GM18499 (cell line): ENCODE measurements at regions not wholly inside any gene's neighbourhood (a gene's known extent, or its start where the extent isn't known, plus 50 kb on each side); places are given as distances from the start of the nearest gene placed in this dataset.

Experiments
- ATAC-seq: cut with Tn5 transposase; IDR thresholded peaks from one replicate; pipeline ENCODE4 v1.9.1; 2021; ENCODE audit warnings: moderate number of reproducible peaks; ENCODE audit not compliant: insufficient read depth, unreplicated experiment

GRCh38 chr5:2223303-2223702 lies 340.6 kb upstream of the IRX4 start:
- ATAC-seq, result no peak

DNA sequence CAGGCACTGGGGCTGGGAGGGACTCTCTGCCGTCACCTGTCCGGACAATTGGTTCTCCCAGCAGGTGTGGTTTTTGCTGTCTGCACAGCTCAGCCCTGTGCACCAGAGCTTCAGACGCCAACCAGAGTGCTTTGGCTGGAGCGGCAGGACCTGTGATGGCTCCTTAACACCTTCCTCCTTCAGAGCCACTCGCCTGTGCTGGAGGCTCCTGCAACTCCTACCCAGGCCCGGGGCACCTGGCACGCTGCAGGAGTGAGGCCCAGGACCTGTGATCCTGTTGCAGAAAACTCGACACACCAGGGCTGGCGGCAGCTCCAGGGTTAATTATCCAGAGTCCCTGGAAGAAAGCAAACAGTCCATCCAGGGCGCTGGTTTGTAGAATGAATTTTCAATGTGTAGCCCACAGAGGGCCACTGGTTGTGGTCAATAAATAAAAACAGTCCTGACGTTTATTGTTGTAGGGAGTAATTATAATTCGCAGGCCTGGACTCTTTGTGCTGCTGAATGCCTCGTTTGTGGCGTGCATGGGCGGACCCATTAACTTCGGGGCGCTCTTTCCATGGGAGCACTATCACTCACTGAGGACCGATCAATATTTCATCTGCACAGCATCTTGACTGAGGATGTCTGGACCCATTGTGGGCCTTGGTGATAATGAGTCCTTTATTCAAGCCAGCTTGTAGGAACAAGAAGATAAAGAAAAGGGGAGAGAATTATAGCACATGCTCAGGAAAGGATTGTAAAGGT lies 339.7 kb upstream of the IRX4 start:
- no peak for ATAC-seq

GRCh38 chr5:2221450-2221849 lies 338.7 kb upstream of the IRX4 start:
- ATAC-seq, result no peak

GRCh38 chr5:2220741-2221140 lies 338.0 kb upstream of the IRX4 start:
- no peak for ATAC-seq

DNA sequence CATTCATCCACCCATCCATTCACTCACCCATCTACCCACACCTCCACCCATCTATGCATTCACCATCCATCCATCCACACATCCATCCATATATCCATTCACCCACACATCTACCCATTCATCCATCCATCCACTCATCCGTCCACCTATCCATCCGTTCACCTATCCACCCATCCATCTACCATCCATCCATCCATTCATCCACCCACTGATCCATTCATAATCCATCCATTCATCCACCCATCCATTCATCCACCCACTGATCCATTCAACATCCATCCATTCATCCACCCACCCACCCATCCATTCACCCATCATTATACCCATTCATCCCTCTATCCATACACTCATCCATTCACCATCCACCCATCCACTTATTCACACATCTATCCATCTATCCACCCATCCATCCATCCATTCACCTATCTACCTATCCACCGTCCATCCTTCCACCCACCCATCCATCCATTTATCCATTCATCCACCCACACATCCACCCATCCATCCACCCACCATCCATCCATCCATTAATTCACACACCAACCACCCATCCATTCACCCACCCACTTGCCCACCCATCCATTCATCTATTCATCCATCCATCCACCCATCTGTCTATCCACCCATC lies 336.5 kb upstream of the IRX4 start:
- ATAC-seq, result no peak

GRCh38 chr5:2217219-2217618 lies 334.5 kb upstream of the IRX4 start:
- no peak for ATAC-seq

DNA sequence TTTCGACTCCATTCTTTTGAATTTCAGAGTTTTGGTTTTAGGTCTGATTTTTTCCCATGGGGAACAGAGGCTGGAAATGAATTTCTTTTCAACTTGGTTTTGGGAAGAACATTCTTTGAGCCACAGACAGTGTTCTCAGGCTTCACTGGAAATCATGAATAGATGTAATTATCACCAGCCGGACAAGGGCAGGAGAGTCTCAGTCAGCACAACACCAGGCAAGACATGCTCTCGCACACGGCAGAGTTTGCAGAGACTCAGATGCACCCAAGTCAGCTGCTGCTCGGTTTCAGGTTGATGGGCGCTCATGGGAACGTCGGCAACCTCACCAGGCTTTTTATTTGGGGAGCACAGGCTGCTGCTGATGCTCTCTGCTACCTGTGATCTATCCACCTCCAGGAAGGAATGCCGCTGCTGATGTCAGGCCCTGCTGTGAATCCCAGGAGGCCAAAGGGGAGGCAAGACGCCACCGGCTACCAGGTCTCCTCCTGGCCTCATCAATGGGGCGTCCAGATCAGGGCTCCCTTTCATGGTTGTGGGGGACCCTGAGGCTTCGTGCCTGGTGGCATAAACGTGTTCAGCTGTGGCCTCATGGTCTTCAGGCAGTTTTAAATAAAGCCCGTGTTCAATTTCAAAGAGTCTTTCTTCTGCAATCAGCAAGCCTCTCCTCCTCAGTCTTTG lies 332.3 kb upstream of the IRX4 start:
- no peak for ATAC-seq

DNA sequence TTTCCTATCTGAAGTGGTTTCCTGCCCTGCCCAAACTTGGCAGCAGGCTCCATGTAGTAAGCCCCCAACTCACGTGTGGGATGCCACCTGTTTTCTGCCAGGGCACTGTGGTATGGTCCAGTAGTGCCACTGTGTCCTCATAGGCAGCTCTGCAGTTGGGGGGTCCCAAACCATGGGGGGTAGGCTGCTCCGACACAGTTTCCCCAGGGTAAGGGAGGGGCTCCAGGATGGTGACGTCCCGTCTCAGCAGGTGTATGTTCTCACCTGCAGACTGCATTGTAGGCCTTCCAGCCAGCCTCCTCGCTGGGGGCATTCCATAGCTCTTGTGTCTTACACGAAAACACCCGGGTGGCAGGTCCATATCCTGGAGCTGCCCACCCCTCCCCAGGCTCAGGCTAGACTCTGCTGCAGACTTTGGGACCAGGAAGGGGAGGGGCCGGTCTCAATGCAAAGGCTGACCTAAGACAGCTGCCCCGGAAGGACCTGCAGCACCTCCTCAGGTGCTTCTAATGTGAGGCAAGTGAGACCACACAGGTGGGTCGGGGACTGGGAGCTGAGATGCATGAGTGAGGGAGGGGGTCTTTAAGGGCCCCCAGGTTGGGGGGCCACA lies 330.5 kb upstream of the IRX4 start:
- no peak for ATAC-seq

GRCh38 chr5:2212481-2212880 lies 329.8 kb upstream of the IRX4 start:
- ATAC-seq, result no peak

- no peak for ATAC-seq
Observed at GRCh38 chr5:2208239-2208544, 325.5 kb upstream of the IRX4 start.

DNA sequence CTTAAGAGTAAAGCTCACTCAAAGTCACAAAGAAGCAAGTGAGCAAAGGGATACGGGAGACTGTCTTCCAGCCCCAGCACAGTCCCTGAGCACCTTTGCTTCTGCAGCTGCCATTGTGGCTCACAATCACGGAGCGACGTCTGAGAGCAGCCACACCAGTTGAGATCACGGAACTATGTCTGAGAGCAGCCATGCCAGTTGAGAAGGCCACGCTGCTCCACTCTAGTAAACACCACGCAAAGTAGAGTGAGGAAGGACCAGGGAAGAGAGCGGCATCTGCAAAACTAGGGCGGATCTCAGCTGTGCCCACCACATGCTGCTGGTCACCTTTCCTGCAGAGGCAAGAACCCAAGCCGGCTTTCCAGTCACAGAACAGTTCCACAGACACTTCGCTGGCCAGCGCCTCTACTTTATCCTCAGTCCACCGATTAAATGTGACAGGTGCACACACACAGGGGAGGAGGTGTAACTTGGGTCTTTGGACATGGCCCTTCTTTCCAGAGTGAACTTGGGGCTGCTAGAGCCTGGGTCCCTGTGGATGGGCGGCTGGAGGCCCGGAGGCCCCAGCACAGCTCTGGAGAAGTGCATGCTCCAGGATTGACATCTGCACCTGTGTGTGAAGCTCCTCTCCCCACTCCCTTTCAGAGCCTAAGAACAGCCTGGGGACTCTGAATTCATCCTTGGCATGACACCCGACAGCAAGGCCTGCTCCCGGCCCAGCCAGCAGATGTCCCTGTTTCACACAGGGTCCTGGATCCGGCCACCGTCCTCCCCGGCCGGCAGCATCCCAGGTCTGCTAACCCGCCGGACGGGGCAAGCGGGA lies 324.9 kb upstream of the IRX4 start:
- no peak for ATAC-seq

DNA sequence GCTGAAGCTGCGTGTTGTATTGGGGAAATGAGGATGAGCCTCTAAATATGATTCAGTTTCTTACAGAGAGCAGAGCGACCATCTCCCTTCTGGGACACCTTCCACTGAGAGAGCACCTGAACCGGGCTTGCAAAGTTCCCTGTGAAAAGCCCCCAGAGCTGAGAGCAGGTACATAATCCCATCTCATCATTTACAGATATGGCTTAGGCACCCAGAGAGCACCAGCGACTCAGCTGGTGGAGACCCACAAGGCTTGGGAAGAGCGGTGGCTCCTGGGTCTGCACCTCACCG lies 324.3 kb upstream of the IRX4 start:
- ATAC-seq, result no peak

DNA sequence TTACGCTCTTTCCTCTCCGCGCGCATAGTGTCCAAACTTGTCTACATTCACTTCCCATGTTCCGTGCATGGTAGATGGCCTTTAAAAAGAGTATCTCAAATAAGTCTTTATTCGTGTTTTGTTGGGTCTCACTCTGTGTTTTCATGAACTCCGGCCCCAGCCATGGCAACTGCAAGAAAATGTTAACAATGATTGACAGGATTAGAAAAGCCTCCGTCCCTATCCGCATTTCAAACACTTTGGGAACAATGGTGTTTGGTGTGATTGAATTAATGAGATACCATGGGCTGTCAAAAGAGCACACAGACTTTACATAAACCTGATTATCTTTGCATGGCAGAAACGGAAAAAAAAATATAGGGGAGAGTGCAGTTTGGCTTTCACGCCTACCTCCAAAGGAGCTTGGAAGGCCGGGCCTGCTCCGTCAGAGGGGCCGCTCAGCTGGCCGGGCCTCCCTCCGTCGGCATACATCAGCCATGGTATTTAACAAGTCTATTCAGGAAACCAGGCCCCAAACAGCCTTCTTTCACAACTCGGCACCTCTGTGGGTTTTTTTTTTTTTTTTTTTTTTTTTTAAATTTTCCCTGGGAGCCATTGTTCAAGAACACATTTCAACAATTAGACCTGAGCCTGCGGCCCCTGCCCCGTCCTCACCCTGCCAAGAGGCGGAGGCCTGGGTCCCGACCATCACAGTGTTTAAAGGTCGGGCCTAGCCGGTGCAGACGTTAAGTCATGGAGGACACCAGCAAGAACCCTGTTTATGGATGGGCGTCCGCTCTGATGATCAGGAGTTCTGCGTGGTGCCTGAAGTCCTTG lies 323.8 kb upstream of the IRX4 start:
- ATAC-seq, result no peak

DNA sequence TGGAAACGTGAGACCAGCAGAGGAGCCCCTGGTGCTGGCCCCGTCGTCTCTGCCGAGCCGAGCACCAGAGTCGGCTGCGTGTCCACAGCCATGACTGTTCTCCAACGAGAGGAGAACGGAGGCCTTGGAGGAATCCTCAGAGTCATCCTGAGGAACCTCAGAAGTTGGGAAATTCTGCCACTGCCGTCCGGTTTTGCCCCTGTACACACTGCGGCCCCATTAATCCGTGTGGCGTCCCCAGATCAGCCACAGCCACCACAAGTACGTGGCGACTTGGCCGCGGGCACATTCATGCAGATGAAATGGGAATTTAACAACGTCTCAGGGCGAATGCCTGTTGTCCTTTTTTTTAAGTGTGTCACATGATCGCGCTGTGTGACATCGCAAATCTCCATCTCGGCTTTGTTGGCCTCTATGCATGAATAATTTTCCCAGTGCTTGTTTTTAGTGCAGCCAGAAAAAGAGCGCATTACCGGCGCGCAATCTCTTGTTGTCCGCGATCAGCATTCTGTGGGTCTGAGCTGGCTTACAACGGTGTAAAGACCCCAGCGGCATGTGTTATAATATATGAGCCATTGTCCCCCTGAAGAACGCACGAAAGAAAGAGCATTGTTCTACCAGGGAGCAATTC lies 323.0 kb upstream of the IRX4 start:
- ATAC-seq, result no peak

DNA sequence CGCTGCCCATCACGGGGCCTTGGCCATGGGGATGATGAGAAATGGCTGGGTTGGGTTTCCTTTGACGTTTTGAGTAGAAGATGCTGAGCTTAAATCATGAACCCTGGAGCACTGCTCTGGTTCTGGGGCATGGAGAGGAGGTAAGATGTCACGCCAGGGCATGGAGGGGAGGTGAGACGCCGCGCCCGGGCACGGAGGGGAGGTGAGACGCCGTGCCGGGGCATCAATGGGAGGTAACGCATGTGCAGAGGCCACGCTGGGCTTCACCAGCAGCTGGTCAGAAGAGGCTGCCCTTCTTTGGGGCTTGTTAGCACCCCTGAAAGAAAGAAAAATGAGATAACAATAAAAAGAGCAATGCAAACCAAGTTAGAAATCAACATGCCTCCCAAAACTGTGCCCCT lies 322.5 kb upstream of the IRX4 start:
- ATAC-seq, result no peak

GRCh38 chr5:2204366-2205184 lies 321.9 kb upstream of the IRX4 start:
- ATAC-seq, result no peak

- ATAC-seq, result no peak
Observed at GRCh38 chr5:2203774-2204173, 321.0 kb upstream of the IRX4 start.

- no peak for ATAC-seq
Observed at GRCh38 chr5:2201832-2202231, 319.1 kb upstream of the IRX4 start.

DNA sequence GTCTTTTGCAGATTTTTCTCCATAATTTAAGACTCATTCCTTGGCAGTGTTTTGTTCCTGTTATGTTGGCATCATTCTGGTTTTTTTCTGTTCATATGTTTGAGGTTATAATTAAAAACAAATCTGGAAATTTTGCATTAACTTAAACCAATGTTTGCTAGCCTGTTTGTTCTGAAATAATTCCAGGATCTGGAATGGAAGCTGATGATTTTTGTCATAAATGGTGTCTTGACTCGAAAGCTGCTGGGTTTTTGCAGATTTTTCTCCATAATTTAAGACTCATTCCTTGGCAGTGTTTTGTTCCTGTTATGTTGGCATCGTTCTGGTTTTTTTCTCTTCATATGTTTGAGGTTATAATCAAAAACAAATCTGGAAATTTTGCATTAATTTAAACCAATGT lies 318.7 kb upstream of the IRX4 start:
- ATAC-seq, result no peak
